Activated CD8-positive, alpha-beta memory T cell treated with anti-CD3 and anti-CD28 coated beads, Interleukin-2, amount 50 U/mL, for 24 hours (primary cell): ENCODE measurements at regions not wholly inside any gene's neighbourhood (a gene's known extent, or its start where the extent isn't known, plus 50 kb on each side); places are given as distances from the start of the nearest gene placed in this dataset.

Experiments
- DNase-seq: peaks from one replicate; pipeline ENCODE4 v3.0.0-alpha.2; 2020; ENCODE audit errors: extremely low read depth

GRCh38 chr12:75974323-75975187 is 57.0 kb downstream of the PHLDA1 start:
- DNase-seq, result no peak

- DNase-seq, result no peak
Measured at GRCh38 chr12:75971253-75971652, 60.3 kb downstream of the PHLDA1 start.

GRCh38 chr12:75970310-75970709 is 61.3 kb downstream of the PHLDA1 start:
- no peak for DNase-seq

- no peak for DNase-seq
Measured at GRCh38 chr12:75969768-75970167, 61.8 kb downstream of the PHLDA1 start.

- no peak for DNase-seq
Measured at GRCh38 chr12:75965661-75966060, 65.9 kb downstream of the PHLDA1 start.

- no peak for DNase-seq
Measured at GRCh38 chr12:75964150-75964549, 67.4 kb downstream of the PHLDA1 start.

- no peak for DNase-seq
Measured at GRCh38 chr12:75961878-75962277, 69.7 kb downstream of the PHLDA1 start.

- no peak for DNase-seq
Measured at GRCh38 chr12:75960954-75961661, 70.5 kb downstream of the PHLDA1 start.

- no peak for DNase-seq
Measured at GRCh38 chr12:75960086-75960910, 71.3 kb downstream of the PHLDA1 start.

GRCh38 chr12:75959506-75959905 is 72.1 kb downstream of the PHLDA1 start:
- DNase-seq, result no peak

- DNase-seq, result no peak
Measured at GRCh38 chr12:75959060-75959459, 72.5 kb downstream of the PHLDA1 start.

GRCh38 chr12:75955251-75955650 is 76.3 kb downstream of the PHLDA1 start:
- no peak for DNase-seq

GRCh38 chr12:75954749-75955148 is 76.8 kb downstream of the PHLDA1 start:
- DNase-seq, result no peak

- no peak for DNase-seq
Measured at GRCh38 chr12:75954041-75954440, 77.5 kb downstream of the PHLDA1 start.

GRCh38 chr12:75953312-75953906 is 78.2 kb downstream of the PHLDA1 start:
- no peak for DNase-seq

GRCh38 chr12:75951399-75952278 is 79.9 kb downstream of the PHLDA1 start:
- DNase-seq, result no peak

GRCh38 chr12:75947156-75947723 is 84.3 kb downstream of the PHLDA1 start:
- no peak for DNase-seq

GRCh38 chr12:75945581-75945980 is 86.0 kb downstream of the PHLDA1 start:
- DNase-seq, result no peak

GRCh38 chr12:75944905-75945432 is 86.6 kb downstream of the PHLDA1 start:
- no peak for DNase-seq
